NB4 (cell line): ENCODE measurements at regions not wholly inside any gene's neighbourhood (a gene's known extent, or its start where the extent isn't known, plus 50 kb on each side); places are given as distances from the start of the nearest gene placed in this dataset.

Experiments used
- DNase-seq: peaks from one replicate; pipeline ENCODE4 v3.0.0; 2010; ENCODE audit warnings: low read depth
- H3K4me3 ChIP-seq: one replicate; pipeline ENCODE4 v1.5.1; 2011; ENCODE audit warnings: mild to moderate bottlenecking, low read depth, low read length, moderate library complexity
- CTCF ChIP-seq: IDR thresholded peaks from one replicate; pipeline ENCODE4 v1.5.1; 2012; ENCODE audit warnings: low read depth, low read length
- MAX ChIP-seq: IDR thresholded peaks from 2 replicates; pipeline ENCODE4 v1.6.1; 2011; ENCODE audit warnings: low read depth, low read length
- MYC ChIP-seq: IDR thresholded peaks from 2 replicates; pipeline ENCODE4 v1.6.1; 2011; ENCODE audit warnings: low read depth, low read length
- POLR2A ChIP-seq: IDR thresholded peaks from 2 replicates; pipeline ENCODE4 v1.6.1; 2011; ENCODE audit warnings: mild to moderate bottlenecking; ENCODE audit not compliant: insufficient read length; ENCODE audit errors: extremely low read depth

GRCh38 chr3:163261056-163261455 lies 1764.4 kb downstream of the OTOL1 start:
- DNase-seq, result peak; percentile 21
- TF ChIP-seq MAX (no peak), MYC (no peak), POLR2A (no peak), CTCF (no peak)
- no peak overlapping the region for H3K4me3 ChIP-seq

- TF ChIP-seq MYC (no peak), MAX (no peak), CTCF (no peak), POLR2A (no peak)
- no peak for DNase-seq
- H3K4me3 ChIP-seq, result no peak overlapping the region
Observed at GRCh38 chr3:163218336-163218735, 1721.7 kb downstream of the OTOL1 start.

- TF ChIP-seq CTCF (no peak), POLR2A (no peak), MYC (no peak), MAX (no peak)
- no peak overlapping the region for H3K4me3 ChIP-seq
- DNase-seq, result no peak
Observed at GRCh38 chr3:163213838-163214237, 1717.2 kb downstream of the OTOL1 start.

GRCh38 chr3:163196815-163197374 lies 1700.3 kb downstream of the OTOL1 start:
- no peak for TF ChIP-seq MYC
- TF ChIP-seq POLR2A, result no peak
- no peak for TF ChIP-seq CTCF
- TF ChIP-seq MAX, result no peak
- no peak overlapping the region for H3K4me3 ChIP-seq

GRCh38 chr3:163196245-163196644 lies 1699.6 kb downstream of the OTOL1 start:
- H3K4me3 ChIP-seq, result no peak overlapping the region
- no peak for DNase-seq
- no peak for TF ChIP-seq POLR2A
- TF ChIP-seq MYC, result no peak
- TF ChIP-seq MAX, result no peak
- TF ChIP-seq CTCF, result no peak

More at GRCh38 chr3:163196815-163197374, 1700.3 kb downstream of the OTOL1 start:
- no peak for DNase-seq
